Hematopoietic multipotent progenitor cell treated with erythropoietin and hydrocortisone succinate and interleukin-3 and kit ligand, for 17 days (in vitro differentiated cells): ENCODE measurements at regions not wholly inside any gene's neighbourhood (a gene's known extent, or its start where the extent isn't known, plus 50 kb on each side); places are given as distances from the start of the nearest gene placed in this dataset.
"Not testable (repeated sequence)": the region's sequence is repeated elsewhere in the genome, so short reads cannot be mapped to it uniquely, and the experiment has no call there.

ENCODE experiments used
- DNase-seq: peaks from one replicate; pipeline ENCODE4 v3.0.0-alpha.2; 2015; ENCODE audit warnings: low spot score

GRCh38 chr2:116922414-116922813 lies 892.1 kb upstream of the DDX18 start:
- no peak for DNase-seq

DNA sequence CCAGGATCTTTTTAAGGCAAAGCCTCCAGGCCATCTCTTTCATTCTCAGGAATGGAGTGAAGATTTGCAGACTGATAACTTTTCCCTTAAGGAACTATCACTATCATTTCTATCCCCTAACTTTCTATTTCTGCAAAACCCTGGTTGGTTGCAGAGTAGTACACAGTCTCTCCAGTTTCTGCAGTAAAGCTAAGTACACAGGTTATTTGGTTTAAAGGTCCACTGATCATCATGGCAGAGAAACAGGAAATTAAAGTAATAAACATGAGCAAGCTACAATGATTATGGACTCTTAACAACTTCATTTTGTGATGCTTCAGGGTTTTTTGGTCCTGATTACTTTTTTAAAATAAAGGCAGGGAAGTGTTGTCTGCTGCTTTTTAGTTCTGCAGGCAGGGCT lies 890.0 kb upstream of the DDX18 start:
- no peak for DNase-seq

GRCh38 chr2:116935097-116935814 lies 879.2 kb upstream of the DDX18 start:
- DNase-seq = no peak

- DNase-seq = no peak
These were observed 866.2 kb upstream of the DDX18 start for GRCh38 chr2:116948258-116948657.

DNA sequence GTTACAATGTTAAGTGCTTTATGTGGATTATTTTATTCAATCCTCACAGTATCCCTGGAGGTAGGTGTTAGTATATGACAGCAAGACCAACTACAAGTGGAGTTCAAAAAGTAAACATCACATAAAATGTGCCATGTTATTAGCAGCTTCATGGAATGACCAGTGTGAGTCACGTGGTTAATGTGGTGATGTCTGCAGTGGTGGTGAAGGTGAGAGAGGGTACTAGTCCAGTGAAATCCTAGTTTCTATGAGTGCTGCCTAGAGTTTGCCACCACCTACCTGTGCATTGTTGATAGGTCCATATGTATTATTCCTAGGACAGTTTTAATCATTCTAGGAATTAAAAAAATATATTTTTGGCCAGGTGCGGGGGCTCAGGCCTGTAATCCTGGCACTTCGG lies 865.2 kb upstream of the DDX18 start:
- no peak for DNase-seq

- no peak for DNase-seq
These were observed 862.2 kb upstream of the DDX18 start for GRCh38 chr2:116952254-116952653.

DNA sequence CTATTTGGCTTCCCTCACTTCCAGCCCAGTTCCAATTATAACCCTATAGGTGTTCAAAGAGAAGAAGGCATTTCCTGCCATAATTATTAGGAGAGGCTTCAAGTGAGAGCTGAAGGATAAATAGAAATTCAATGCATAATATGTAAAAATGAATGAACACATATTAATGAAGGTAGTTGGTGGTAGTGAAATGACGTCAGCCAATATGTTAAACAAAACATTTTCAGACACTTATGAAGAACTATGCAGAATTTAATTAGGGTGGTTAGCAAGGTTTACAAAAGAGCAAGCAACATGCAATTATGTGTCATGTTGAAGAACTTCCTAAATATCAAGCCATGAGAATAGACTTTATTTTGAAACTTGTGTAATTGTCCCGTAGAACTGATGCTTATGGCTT lies 858.8 kb upstream of the DDX18 start:
- DNase-seq = no peak

- no peak for DNase-seq
These were observed 838.9 kb upstream of the DDX18 start for GRCh38 chr2:116975608-116976007.

GRCh38 chr2:116979916-116980764 lies 834.4 kb upstream of the DDX18 start:
- no peak for DNase-seq

DNA sequence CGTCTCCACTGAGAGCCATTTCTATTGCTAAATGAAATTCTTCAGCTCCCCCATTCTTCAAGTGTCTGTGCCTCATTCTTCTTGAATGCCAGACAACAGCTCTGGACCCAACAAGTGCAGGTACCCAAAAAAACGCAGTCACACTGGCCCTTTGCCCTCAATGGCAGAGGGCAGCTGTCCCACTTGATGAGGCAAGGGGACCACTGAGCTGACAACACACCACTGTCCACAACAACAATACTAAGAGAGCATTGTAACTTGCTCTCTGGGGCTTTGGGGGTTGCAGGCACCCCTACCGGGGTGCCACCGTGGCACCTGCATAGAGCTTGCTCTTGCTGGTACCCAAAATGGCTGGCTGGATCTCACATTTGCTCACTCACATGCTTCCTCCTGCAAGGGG lies 827.0 kb upstream of the DDX18 start:
- no peak for DNase-seq

DNA sequence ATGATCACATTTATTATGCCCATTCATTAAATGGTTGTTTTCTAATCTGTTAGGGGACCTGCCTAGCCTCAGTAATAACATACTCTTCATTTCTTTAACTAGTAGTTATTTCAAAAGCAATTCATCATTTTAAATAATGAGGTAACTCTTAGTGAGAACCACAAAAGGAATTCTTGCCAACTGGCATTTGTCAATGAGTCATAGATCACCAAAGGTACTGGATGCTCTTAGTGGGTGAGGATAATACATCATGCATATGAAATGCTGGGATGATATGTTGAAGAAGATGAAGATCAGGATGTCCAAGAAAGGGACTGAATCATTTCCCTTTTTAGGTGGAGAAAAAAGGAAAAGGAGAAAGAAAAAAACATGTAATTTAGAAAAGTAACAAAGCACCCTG lies 826.2 kb upstream of the DDX18 start:
- DNase-seq = no peak

DNA sequence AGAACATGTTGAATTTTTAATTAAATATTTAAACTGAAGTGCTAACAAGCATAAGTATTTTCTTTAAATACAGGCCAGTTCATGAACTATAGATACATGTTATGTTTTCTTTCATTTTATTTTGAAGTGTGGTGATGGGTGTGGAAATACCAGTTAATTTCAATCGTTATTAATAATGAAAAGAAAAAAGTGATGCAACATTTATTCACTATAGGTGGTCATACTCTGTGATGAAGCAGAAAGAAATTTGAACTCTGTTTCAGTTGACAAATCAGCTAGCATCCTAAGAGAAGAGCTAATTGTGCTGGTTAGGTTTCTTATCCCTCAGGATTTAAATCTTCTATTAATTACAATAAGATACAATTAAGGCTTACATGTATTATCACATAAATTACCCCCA lies 795.1 kb upstream of the DDX18 start:
- no peak for DNase-seq

DNA sequence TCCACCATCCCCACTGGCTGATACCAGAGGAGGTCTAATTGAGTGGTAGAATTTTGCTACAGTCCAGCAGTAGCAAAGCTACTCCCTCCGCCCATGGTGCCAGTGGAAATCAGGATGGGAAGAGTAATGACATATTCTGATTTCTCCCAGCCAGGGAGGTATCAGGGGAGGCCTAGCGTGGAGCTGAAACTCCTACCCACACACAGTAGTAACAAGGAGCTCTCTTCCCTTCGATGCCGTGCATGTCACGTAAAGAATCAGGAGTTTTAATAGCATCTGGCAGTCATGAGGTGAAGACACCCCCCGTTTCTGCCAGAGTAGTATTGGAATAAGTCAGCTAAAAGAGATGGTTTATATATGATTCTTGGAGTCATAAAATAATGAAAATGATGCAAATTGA lies 786.8 kb upstream of the DDX18 start:
- no peak for DNase-seq

GRCh38 chr2:117028708-117029107 lies 785.8 kb upstream of the DDX18 start:
- DNase-seq = not testable (repeated sequence)

- DNase-seq = no peak
These were observed 758.8 kb upstream of the DDX18 start for GRCh38 chr2:117055499-117056375.

DNA sequence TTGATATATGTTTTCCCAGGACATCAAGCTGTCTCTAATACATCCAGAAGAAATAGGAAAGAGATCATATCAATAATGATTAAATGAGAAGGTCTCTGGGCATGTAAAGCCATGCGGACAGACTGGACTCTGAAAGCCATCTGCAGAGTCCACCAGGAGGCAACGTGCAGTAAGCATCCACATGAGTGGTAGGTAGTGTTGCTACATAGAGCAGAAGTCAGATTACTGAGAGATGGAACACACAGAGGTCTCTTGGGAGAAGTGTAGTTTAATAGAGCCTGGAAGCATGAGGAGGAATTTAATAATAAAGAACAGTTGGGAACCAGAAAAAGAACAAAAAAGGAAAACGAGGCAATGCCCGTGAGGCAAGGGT lies 758.1 kb upstream of the DDX18 start:
- no peak for DNase-seq

GRCh38 chr2:117057016-117057415 lies 757.5 kb upstream of the DDX18 start:
- no peak for DNase-seq

DNA sequence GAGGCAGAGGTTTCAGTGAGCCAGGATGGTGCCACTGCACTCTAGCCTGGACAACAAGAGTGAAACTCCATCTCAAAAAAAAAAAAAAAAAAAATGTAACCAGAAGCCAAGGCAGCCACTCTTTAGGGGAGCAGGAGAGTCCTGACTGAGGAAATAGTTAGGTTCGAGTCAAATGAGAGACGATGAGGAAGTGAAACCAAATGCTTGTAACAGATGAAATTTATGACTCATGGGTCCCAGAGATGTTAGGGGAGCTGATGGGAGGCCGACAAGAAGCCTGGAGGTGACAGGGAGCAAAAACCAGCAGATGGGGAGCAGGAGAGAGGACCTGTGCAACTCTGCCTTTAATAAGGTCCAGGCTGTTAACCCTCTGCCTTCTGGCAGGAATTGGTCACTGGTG lies 756.1 kb upstream of the DDX18 start:
- DNase-seq = no peak

- no peak for DNase-seq
These were observed 750.5 kb upstream of the DDX18 start for GRCh38 chr2:117064021-117064420.

DNA sequence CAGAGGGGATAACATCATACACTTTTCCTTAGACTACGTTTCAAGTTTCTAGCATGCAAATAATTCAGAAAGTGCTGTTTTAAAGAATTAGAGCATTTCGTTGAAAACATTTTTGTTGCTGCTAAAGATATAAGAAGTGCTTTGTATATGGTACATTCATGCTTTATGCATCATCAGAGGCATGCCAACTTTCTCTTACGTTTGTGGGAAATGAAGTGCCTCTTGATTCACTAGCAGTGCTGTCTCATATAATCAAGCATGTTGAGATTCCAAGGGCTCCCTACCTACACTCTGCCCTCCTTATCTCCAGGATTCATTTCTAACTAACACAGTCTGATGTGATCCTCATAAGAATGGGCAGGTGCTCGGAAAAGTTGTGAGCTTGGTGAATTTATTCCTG lies 748.6 kb upstream of the DDX18 start:
- no peak for DNase-seq

DNA sequence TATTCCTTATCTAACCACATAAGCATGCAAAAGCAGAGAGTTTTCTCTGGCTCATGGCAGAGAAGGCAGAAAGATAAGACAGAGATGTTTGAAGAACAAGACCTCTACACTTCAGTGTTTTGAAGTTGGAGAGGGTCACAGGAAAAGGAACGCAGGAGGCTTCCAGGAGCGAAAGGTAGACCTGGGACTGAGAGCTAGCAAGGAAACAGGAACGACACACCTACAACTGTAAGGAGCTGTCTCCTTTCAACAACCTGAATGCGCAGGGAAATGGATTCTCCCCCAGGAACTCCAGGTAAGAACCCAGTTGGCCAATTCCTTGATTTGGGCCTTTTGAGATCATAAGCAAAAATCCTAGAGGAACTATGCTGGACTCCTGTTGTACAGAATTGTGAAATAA lies 746.6 kb upstream of the DDX18 start:
- no peak for DNase-seq

DNA sequence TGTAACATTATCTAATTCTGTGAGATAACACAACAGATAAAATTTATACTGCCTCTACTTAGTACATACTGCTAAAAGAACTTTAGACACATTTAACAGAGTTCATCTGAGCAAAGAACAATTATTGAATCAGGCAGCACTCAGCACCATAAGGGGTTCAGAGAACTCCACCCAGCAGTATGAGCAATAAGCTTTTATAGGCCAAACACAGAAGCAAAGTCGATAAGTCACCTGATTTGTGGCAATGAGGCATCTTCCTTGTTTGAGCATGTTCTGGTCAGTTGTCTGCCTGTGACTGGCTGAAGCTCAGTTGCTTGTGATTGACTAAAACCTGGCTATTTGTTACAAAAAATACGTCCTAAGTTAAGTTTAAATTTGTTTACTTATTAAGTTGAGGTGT lies 746.1 kb upstream of the DDX18 start:
- DNase-seq = no peak
